HFFc6 (cell line): ENCODE measurements at regions not wholly inside any gene's neighbourhood (a gene's known extent, or its start where the extent isn't known, plus 50 kb on each side); places are given as distances from the start of the nearest gene placed in this dataset.

Source experiments
- DNase-seq: peaks from one replicate; pipeline ENCODE4 v3.0.0-alpha.2; 2018
- H3K27ac Mint-ChIP-seq: 2 replicates; pipeline ENCODE4 v1.8.0; 2020; ENCODE audit warnings: mild to moderate bottlenecking, mixed read lengths
- H3K27me3 Mint-ChIP-seq: 2 replicates; pipeline ENCODE4 v1.8.0; 2021; ENCODE audit warnings: mild to moderate bottlenecking, moderate library complexity, mixed read lengths; ENCODE audit not compliant: insufficient read depth
- H3K36me3 Mint-ChIP-seq: 2 replicates; pipeline ENCODE4 v1.8.0; 2021; ENCODE audit warnings: low read depth, mixed read lengths
- H3K4me1 Mint-ChIP-seq: 2 replicates; pipeline ENCODE4 v1.8.0; 2020; ENCODE audit warnings: low read depth, mixed read lengths
- H3K4me3 Mint-ChIP-seq: 2 replicates; pipeline ENCODE4 v1.8.0; 2020; ENCODE audit warnings: mild to moderate bottlenecking, moderate library complexity, mixed read lengths
- H3K9me3 Mint-ChIP-seq: 2 replicates; pipeline ENCODE4 v1.8.0; 2020; ENCODE audit warnings: mild to moderate bottlenecking, mixed read lengths
- TF ChIP-seq, protein P1 (sequence below): fragments of 200-600 bp; sonication (generic); IDR thresholded peaks from 2 replicates; pipeline ENCODE4 v1.5.0; 2021; ENCODE audit warnings: antibody characterized with exemption, mild to moderate bottlenecking

GRCh38 chr11:133600786-133601185, 68.5 kb upstream of the OPCML start:
- Mint-ChIP-seq H3K36me3 (peaks cover 5% of the 10 kb centered on the region; the same call in 1 of the 2 replicates), H3K4me1 (no peaks in the 10 kb centered on the region), H3K9me3 (peaks cover 74% of the 10 kb centered on the region), H3K27ac (no peak overlapping the region), H3K4me3 (no peak overlapping the region), H3K27me3 (peaks cover 2% of the 10 kb centered on the region; the same call in 1 of the 2 replicates)
- TF ChIP-seq, protein P1, sequence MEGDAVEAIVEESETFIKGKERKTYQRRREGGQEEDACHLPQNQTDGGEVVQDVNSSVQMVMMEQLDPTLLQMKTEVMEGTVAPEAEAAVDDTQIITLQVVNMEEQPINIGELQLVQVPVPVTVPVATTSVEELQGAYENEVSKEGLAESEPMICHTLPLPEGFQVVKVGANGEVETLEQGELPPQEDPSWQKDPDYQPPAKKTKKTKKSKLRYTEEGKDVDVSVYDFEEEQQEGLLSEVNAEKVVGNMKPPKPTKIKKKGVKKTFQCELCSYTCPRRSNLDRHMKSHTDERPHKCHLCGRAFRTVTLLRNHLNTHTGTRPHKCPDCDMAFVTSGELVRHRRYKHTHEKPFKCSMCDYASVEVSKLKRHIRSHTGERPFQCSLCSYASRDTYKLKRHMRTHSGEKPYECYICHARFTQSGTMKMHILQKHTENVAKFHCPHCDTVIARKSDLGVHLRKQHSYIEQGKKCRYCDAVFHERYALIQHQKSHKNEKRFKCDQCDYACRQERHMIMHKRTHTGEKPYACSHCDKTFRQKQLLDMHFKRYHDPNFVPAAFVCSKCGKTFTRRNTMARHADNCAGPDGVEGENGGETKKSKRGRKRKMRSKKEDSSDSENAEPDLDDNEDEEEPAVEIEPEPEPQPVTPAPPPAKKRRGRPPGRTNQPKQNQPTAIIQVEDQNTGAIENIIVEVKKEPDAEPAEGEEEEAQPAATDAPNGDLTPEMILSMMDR: no peak
- DNase-seq: no peak

DNA sequence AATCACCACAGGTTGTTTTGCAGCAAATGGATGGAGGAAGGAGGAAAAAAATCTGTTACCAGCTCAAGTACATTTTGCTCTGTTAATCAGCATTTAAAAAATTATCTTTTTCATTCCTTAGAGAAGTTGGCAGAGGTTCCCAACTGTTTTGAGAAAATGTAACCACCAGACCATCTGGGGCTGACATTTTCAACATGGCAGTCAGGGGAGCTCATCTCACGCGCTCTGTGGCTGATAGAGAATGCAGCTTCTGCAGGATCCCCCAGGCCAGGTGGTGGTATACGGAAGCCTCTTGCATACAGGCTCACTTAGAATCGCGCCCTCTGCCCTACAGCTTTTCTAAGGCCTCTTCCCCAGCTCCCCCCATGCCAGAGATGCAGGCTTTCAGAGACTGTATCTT, 68.0 kb upstream of the OPCML start:
- TF ChIP-seq, protein P1: no peak
- Mint-ChIP-seq H3K4me3 (no peak overlapping the region), H3K4me1 (no peaks in the 10 kb centered on the region), H3K27ac (no peak overlapping the region), H3K27me3 (peaks cover 2% of the 10 kb centered on the region; the same call in 1 of the 2 replicates), H3K36me3 (peaks cover 5% of the 10 kb centered on the region; the same call in 1 of the 2 replicates), H3K9me3 (peaks cover 79% of the 10 kb centered on the region)
- no peak for DNase-seq

GRCh38 chr11:133598906-133599305, 66.6 kb upstream of the OPCML start:
- no peak for DNase-seq
- H3K36me3 Mint-ChIP-seq: peaks cover 5% of the 10 kb centered on the region; the same call in 1 of the 2 replicates
- H3K4me1 Mint-ChIP-seq: no peaks in the 10 kb centered on the region
- TF ChIP-seq, protein P1: no peak
- H3K27me3 Mint-ChIP-seq: peaks cover 2% of the 10 kb centered on the region; the same call in 1 of the 2 replicates
- H3K9me3 Mint-ChIP-seq: peaks cover 75% of the 10 kb centered on the region
- no peak overlapping the region for H3K4me3 Mint-ChIP-seq
- H3K27ac Mint-ChIP-seq: no peak overlapping the region

DNA sequence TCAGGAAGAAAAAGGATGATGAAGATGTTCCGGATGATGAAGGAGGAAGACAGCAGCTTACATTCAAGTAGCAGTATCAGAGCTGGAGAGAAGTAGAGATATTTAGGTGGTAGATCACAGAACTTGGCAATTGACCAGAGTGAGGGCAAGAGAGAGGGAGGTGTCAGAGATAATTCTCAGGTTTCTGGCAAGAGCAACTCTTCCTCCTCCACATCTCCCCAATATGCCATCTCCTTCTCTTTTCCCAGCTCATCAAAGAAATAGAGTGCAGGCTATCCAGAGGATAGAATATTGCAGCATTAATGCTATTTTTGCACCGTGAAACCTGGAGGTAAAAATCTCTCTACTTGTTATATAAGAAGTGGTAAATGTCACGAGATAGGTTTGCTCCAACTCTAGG, 64.9 kb upstream of the OPCML start:
- TF ChIP-seq, protein P1: no peak
- H3K36me3 Mint-ChIP-seq: peaks cover 5% of the 10 kb centered on the region; the same call in 1 of the 2 replicates
- no peak for DNase-seq
- peaks cover 68% of the 10 kb centered on the region for H3K9me3 Mint-ChIP-seq
- no peak overlapping the region for H3K27ac Mint-ChIP-seq
- H3K4me3 Mint-ChIP-seq: no peak overlapping the region
- H3K4me1 Mint-ChIP-seq: no peaks in the 10 kb centered on the region
- peaks cover 2% of the 10 kb centered on the region; the same call in 1 of the 2 replicates for H3K27me3 Mint-ChIP-seq

GRCh38 chr11:133595998-133596590, 63.8 kb upstream of the OPCML start:
- Mint-ChIP-seq H3K4me1 (no peaks in the 10 kb centered on the region), H3K36me3 (peaks cover 5% of the 10 kb centered on the region; the same call in 1 of the 2 replicates), H3K27me3 (peaks cover 2% of the 10 kb centered on the region; the same call in 1 of the 2 replicates)

More at GRCh38 chr11:133595998-133596590, 63.8 kb upstream of the OPCML start:
- DNase-seq: no peak
- TF ChIP-seq, protein P1: no peak
- no peak overlapping the region for H3K4me3 Mint-ChIP-seq
- no peak overlapping the region for H3K27ac Mint-ChIP-seq
- H3K9me3 Mint-ChIP-seq: peaks cover 64% of the 10 kb centered on the region
